Liver (tissue), 8 donors: ENCODE measurements at regions not wholly inside any gene's neighbourhood (a gene's known extent, or its start where the extent isn't known, plus 50 kb on each side); places are given as distances from the start of the nearest gene placed in this dataset.

Experiments
- DNase-seq: peaks from one replicate; pipeline ENCODE4 v3.0.0-alpha.2; 2017; ENCODE audit warnings: low spot score
- H3K27ac ChIP-seq, 2 donors: one replicate each; pipeline ENCODE4 v1.7.0; 2013; ENCODE audit warnings: inconsistent platforms in 2 of 2, low read length in 2 of 2, control low read depth in 1 of 2, low read depth in 1 of 2, mild to moderate bottlenecking in 1 of 2
- H3K27me3 ChIP-seq, 4 donors: one replicate each; pipeline versions ENCODE4 v1.6.1 to v1.7.0; 2013; ENCODE audit warnings: low read length in 3 of 4, inconsistent platforms in 1 of 4, mild to moderate bottlenecking in 1 of 4, moderate library complexity in 1 of 4; ENCODE audit not compliant: control insufficient read depth in 4 of 4, insufficient read depth in 4 of 4
- H3K36me3 ChIP-seq, 4 donors: one replicate each; pipeline versions ENCODE4 v1.6.1 to v1.7.0; 2013; ENCODE audit warnings: low read length in 3 of 4, mild to moderate bottlenecking in 3 of 4, low read depth in 1 of 4, moderate library complexity in 1 of 4; ENCODE audit not compliant: control insufficient read depth in 4 of 4, insufficient read depth in 3 of 4
- H3K4me1 ChIP-seq, 4 donors: one replicate each; pipeline versions ENCODE4 v1.6.1 to v1.7.0; 2013; ENCODE audit warnings: low read length in 3 of 4, mild to moderate bottlenecking in 3 of 4, moderate library complexity in 1 of 4; ENCODE audit not compliant: control insufficient read depth in 4 of 4, insufficient read depth in 4 of 4
- H3K4me3 ChIP-seq, 3 donors: one replicate each; pipeline versions ENCODE4 v1.6.1 to v1.7.0; 2013; ENCODE audit warnings: low read length in 3 of 3, control low read depth in 1 of 3, low read depth in 1 of 3, mild to moderate bottlenecking in 1 of 3
- H3K9ac ChIP-seq, 2 donors: one replicate each; pipeline ENCODE4 v1.7.0; 2013; ENCODE audit warnings: low read length in 2 of 2, mild to moderate bottlenecking in 2 of 2, moderate library complexity in 2 of 2, control low read depth in 1 of 2, low read depth in 1 of 2
- H3K9me3 ChIP-seq, 4 donors: one replicate each; pipeline versions ENCODE4 v1.6.1 to v1.7.0; 2013; ENCODE audit warnings: low read length in 3 of 4; ENCODE audit not compliant: control insufficient read depth in 4 of 4
- ATF3 ChIP-seq: IDR thresholded peaks from 2 replicates; pipeline ENCODE4 v1.6.1; 2016; ENCODE audit warnings: antibody characterized with exemption
- CTCF ChIP-seq: fragments of 150-350 bp; IDR thresholded peaks from 2 replicates; pipeline ENCODE4 v1.5.1; 2017; ENCODE audit warnings: improper control_type of control experiment, low read depth, low read length; ENCODE audit not compliant: missing input control
- EGR1 ChIP-seq, 2 donors: IDR thresholded peaks; 2 replicates each; pipeline ENCODE4 v1.6.1; 2016 to 2018; ENCODE audit warnings: antibody characterized with exemption in 2 of 2, low read depth in 2 of 2
- FOXA1 ChIP-seq: IDR thresholded peaks from 2 replicates; pipeline ENCODE4 v1.6.1; 2016; ENCODE audit warnings: antibody characterized with exemption
- FOXA2 ChIP-seq: IDR thresholded peaks from 2 replicates; pipeline ENCODE4 v1.6.1; 2016; ENCODE audit warnings: antibody characterized with exemption
- GABPA ChIP-seq, 2 donors: IDR thresholded peaks in 1 of 2; conservative IDR thresholded peaks in 1 of 2; 2 replicates each; pipeline ENCODE4 v1.6.1; 2016; ENCODE audit warnings: antibody characterized with exemption in 2 of 2, mild to moderate bottlenecking in 1 of 2, moderate library complexity in 1 of 2
- HNF4G ChIP-seq: IDR thresholded peaks from 2 replicates; pipeline ENCODE4 v1.6.1; 2016; ENCODE audit warnings: antibody characterized with exemption
- JUND ChIP-seq, 2 donors: IDR thresholded peaks; 2 replicates each; pipeline ENCODE4 v1.6.1; 2016; ENCODE audit warnings: antibody characterized with exemption in 2 of 2
- MAX ChIP-seq: IDR thresholded peaks from 2 replicates; pipeline ENCODE4 v1.6.1; 2016; ENCODE audit warnings: antibody characterized with exemption
- NR2F2 ChIP-seq: IDR thresholded peaks from 2 replicates; pipeline ENCODE4 v1.6.1; 2016; ENCODE audit warnings: antibody characterized with exemption
- RAD21 ChIP-seq, 2 donors: IDR thresholded peaks; 2 replicates each; pipeline ENCODE4 v1.6.1; 2016; ENCODE audit warnings: antibody characterized with exemption in 2 of 2, mild to moderate bottlenecking in 2 of 2
- REST ChIP-seq: IDR thresholded peaks from 2 replicates; pipeline ENCODE4 v1.6.1; 2016; ENCODE audit warnings: antibody characterized with exemption, mild to moderate bottlenecking
- RXRA ChIP-seq, 2 donors: IDR thresholded peaks; 2 replicates each; pipeline ENCODE4 v1.6.1; 2017 to 2018; ENCODE audit warnings: antibody characterized with exemption in 2 of 2, mild to moderate bottlenecking in 1 of 2
- SP1 ChIP-seq: IDR thresholded peaks from 2 replicates; pipeline ENCODE4 v1.6.1; 2018; ENCODE audit warnings: antibody characterized with exemption, mild to moderate bottlenecking
- TAF1 ChIP-seq: conservative IDR thresholded peaks from 2 replicates; pipeline ENCODE4 v1.6.1; 2016; ENCODE audit warnings: antibody characterized with exemption, mild to moderate bottlenecking
- YY1 ChIP-seq: IDR thresholded peaks from 2 replicates; pipeline ENCODE4 v1.6.1; 2016; ENCODE audit warnings: antibody characterized with exemption, mild to moderate bottlenecking
- ZBTB33 ChIP-seq: IDR thresholded peaks from 2 replicates; pipeline ENCODE4 v1.6.1; 2016; ENCODE audit warnings: antibody characterized with exemption
- WGBS: extraction: QIAGEN DNeasy Blood & Tissue Kit; methylation state at CpG from one replicate; pipeline ENCODE4 v1.1.7; 2013; 5-methylcytosine and 5-hydroxymethylcytosine counted together
- donor health status: healthy.
- donor health status: healthy.
- donor health status: healthy.
- donor health status: healthy.
- donor health status: healthy.

- Histone ChIP-seq H3K27ac (no peak overlapping the region), H3K27me3 (no peaks in the 10 kb centered on the region), H3K9me3 (no peaks in the 10 kb centered on the region), H3K36me3 (no peaks in the 10 kb centered on the region), H3K4me3 (no peak overlapping the region), H3K4me1 (no peaks in the 10 kb centered on the region), H3K9ac (no peak overlapping the region)
- 74% methylated on average over 3 of the region's 3 CpGs for WGBS
- TF ChIP-seq YY1 (no peak), RXRA (IDR thresholded peaks at IDR 0.05) (no peak), REST (no peak), GABPA (IDR thresholded peaks at IDR 0.05 in 1 of 2, conservative IDR thresholded peaks at IDR 0.05 in 1 of 2) (no peak), MAX (no peak), HNF4G (no peak), FOXA2 (no peak), CTCF (no peak), ATF3 (no peak), SP1 (no peak), JUND (IDR thresholded peaks at IDR 0.05) (no peak), ZBTB33 (no peak), TAF1 (no peak)
- DNase-seq = no peak
Measured at GRCh38 chr20:61037498-61037897, 214.6 kb upstream of the CDH4 start.

GRCh38 chr20:61041481-61041880, 210.6 kb upstream of the CDH4 start:
- WGBS = 65% methylated on average over 4 of the region's 4 CpGs
- H3K4me3 ChIP-seq = no peak overlapping the region
- no peak for DNase-seq
- H3K9ac ChIP-seq = no peak overlapping the region
- no peaks in the 10 kb centered on the region for H3K9me3 ChIP-seq
- no peaks in the 10 kb centered on the region for H3K36me3 ChIP-seq
- no peaks in the 10 kb centered on the region for H3K27me3 ChIP-seq
- no peaks in the 10 kb centered on the region for H3K4me1 ChIP-seq
- no peak overlapping the region for H3K27ac ChIP-seq
- no peak for TF ChIP-seq RAD21 (IDR thresholded peaks at IDR 0.05)
- TF ChIP-seq SP1 = no peak
- no peak for TF ChIP-seq FOXA2
- no peak for TF ChIP-seq YY1
- TF ChIP-seq FOXA1 = no peak
- no peak for TF ChIP-seq NR2F2
- TF ChIP-seq ZBTB33 = no peak
- TF ChIP-seq CTCF = no peak
- TF ChIP-seq EGR1 (IDR thresholded peaks at IDR 0.05; ENCODE audit: low read depth in 2 of 2) = no peak
- TF ChIP-seq RXRA (IDR thresholded peaks at IDR 0.05) = no peak
- TF ChIP-seq HNF4G = no peak
- no peak for TF ChIP-seq GABPA (IDR thresholded peaks at IDR 0.05 in 1 of 2, conservative IDR thresholded peaks at IDR 0.05 in 1 of 2)
